ENCODE measurements at regions not wholly inside any gene's neighbourhood (a gene's known extent, or its start where the extent isn't known, plus 50 kb on each side); places are given as distances from the start of the nearest gene placed in this dataset.

DNA sequence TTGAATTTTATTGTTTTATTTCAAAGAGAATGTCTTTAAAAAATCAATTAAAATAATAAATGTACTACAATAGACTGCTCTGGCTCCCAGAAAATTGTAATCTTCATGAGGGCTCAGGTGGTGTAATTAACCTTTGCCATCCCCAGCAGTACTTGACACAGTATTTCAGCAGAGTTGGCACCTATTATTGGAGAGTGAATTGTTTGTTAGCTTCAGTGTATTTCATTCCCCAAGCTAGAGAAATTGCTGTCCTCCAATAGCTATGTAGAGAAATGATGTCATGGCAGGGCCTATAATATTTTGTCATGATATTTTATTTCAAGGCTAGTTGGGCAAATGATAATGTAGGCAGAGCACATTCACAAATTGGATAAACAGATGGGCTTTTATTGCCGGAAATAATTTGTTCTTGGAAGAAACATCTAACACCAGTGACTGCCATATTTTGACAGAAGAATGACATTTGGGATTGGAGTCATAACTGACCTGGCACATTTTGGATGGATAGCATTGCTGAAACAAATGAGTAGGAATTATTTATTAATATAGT is 712.0 kb upstream of the NXPH2 start:
- TF ChIP-seq, protein P1, sequence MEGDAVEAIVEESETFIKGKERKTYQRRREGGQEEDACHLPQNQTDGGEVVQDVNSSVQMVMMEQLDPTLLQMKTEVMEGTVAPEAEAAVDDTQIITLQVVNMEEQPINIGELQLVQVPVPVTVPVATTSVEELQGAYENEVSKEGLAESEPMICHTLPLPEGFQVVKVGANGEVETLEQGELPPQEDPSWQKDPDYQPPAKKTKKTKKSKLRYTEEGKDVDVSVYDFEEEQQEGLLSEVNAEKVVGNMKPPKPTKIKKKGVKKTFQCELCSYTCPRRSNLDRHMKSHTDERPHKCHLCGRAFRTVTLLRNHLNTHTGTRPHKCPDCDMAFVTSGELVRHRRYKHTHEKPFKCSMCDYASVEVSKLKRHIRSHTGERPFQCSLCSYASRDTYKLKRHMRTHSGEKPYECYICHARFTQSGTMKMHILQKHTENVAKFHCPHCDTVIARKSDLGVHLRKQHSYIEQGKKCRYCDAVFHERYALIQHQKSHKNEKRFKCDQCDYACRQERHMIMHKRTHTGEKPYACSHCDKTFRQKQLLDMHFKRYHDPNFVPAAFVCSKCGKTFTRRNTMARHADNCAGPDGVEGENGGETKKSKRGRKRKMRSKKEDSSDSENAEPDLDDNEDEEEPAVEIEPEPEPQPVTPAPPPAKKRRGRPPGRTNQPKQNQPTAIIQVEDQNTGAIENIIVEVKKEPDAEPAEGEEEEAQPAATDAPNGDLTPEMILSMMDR (IDR thresholded peaks at IDR 0.05) = no peak
- TF ChIP-seq POLR2AphosphoS5 (IDR thresholded peaks at IDR 0.05; ENCODE audit: insufficient read depth in 1 of 2, low read depth in 1 of 2) (no peak), POLR2A (IDR thresholded peaks at IDR 0.05) (no peak)

Measured in vagina (tissue), 2 donors.